GM10248 (cell line): ENCODE measurements at regions not wholly inside any gene's neighbourhood (a gene's known extent, or its start where the extent isn't known, plus 50 kb on each side); places are given as distances from the start of the nearest gene placed in this dataset.

Source experiments
- CTCF ChIA-PET: fragments of 300-600 bp; sonication (Branson Sonifier 250); formaldehyde crosslinking; extraction: SDS; loops from one replicate; lab custom pipeline; 2021; ENCODE audit warnings: antibody characterized with exemption; lab: Yijun Ruan, JAX
- POLR2A ChIA-PET: fragments of 350-650 bp; sonication (Branson Sonifier 250); formaldehyde crosslinking; extraction: SDS; loops from one replicate; lab custom pipeline; 2020; ENCODE audit warnings: antibody characterized with exemption; lab: Yijun Ruan, JAX
- DNase-seq: peaks from one replicate; pipeline ENCODE4 v3.0.0; 2012; ENCODE audit errors: extremely low spot score
- TF ChIP-seq, protein P1 (sequence below): IDR thresholded peaks from 2 replicates; pipeline ENCODE4 v1.5.1; 2012; ENCODE audit warnings: mild to moderate bottlenecking, low read depth; ENCODE audit errors: extremely low read depth, missing control alignments, control extremely low read depth

DNA sequence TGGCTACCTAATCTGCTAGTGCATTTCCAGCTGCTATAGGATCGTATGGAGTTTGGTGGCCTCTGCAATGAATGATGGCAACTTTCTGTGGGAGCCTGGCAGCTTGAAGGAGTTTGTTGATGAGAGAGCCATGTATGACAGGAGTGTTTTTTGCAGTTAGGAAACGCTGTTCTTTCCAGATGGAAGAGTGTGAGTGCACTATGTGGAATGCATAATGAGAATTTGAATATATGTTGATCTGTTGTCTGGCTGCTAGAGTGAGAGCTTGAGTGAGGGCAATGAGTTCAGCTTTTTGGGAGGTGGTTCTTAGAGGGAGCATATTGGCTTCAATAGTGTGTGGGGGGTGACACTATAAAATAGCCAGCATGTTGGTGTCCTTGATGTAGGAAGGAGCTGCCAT lies 51.0 kb upstream of the APOBEC4 start:
- TF ChIP-seq, protein P1, sequence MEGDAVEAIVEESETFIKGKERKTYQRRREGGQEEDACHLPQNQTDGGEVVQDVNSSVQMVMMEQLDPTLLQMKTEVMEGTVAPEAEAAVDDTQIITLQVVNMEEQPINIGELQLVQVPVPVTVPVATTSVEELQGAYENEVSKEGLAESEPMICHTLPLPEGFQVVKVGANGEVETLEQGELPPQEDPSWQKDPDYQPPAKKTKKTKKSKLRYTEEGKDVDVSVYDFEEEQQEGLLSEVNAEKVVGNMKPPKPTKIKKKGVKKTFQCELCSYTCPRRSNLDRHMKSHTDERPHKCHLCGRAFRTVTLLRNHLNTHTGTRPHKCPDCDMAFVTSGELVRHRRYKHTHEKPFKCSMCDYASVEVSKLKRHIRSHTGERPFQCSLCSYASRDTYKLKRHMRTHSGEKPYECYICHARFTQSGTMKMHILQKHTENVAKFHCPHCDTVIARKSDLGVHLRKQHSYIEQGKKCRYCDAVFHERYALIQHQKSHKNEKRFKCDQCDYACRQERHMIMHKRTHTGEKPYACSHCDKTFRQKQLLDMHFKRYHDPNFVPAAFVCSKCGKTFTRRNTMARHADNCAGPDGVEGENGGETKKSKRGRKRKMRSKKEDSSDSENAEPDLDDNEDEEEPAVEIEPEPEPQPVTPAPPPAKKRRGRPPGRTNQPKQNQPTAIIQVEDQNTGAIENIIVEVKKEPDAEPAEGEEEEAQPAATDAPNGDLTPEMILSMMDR = no peak
- DNase-seq = no peak
- POLR2A ChIA-PET = no interaction called here
- CTCF ChIA-PET = interaction anchor here (0.6 to 3.1 kb wide), 4 partner anchors 8 to 93 kb away, joined by 3 to 14 read pairs (median 3); no protein-coding TSS in a partner anchor
